GM18867 (cell line): ENCODE measurements at regions not wholly inside any gene's neighbourhood (a gene's known extent, or its start where the extent isn't known, plus 50 kb on each side); places are given as distances from the start of the nearest gene placed in this dataset.
"Not testable (repeated sequence)": the region's sequence is repeated elsewhere in the genome, so short reads cannot be mapped to it uniquely, and the experiment has no call there.

Source experiments
- ATAC-seq: cut with Tn5 transposase; IDR thresholded peaks from one replicate; pipeline ENCODE4 v1.9.1; 2021; ENCODE audit warnings: mild to moderate bottlenecking, moderate library complexity; ENCODE audit not compliant: unreplicated experiment

- ATAC-seq = no peak
Measured at GRCh38 chr1:189708674-189709073, 769.0 kb downstream of the BRINP3 start.

- ATAC-seq = not testable (repeated sequence)
Measured at GRCh38 chr1:189718147-189718795, 759.4 kb downstream of the BRINP3 start.

GRCh38 chr1:189726806-189727205 lies 750.9 kb downstream of the BRINP3 start:
- ATAC-seq = no peak

- ATAC-seq = no peak
Measured at GRCh38 chr1:189751311-189751710, 726.4 kb downstream of the BRINP3 start.

- ATAC-seq = no peak
Measured at GRCh38 chr1:189752461-189752995, 725.1 kb downstream of the BRINP3 start.

- not testable (repeated sequence) for ATAC-seq
Measured at GRCh38 chr1:189755100-189755499, 722.6 kb downstream of the BRINP3 start.

- ATAC-seq = no peak
Measured at GRCh38 chr1:189764391-189765320, 713.0 kb downstream of the BRINP3 start.

- ATAC-seq = no peak
Measured at GRCh38 chr1:189769448-189769847, 708.2 kb downstream of the BRINP3 start.

- no peak for ATAC-seq
Measured at GRCh38 chr1:189774721-189775287, 702.9 kb downstream of the BRINP3 start.

GRCh38 chr1:189775343-189775742 lies 702.3 kb downstream of the BRINP3 start:
- no peak for ATAC-seq

GRCh38 chr1:189779034-189779433 lies 698.6 kb downstream of the BRINP3 start:
- no peak for ATAC-seq

GRCh38 chr1:189782295-189782694 lies 695.4 kb downstream of the BRINP3 start:
- no peak for ATAC-seq

GRCh38 chr1:189783456-189783855 lies 694.2 kb downstream of the BRINP3 start:
- no peak for ATAC-seq

GRCh38 chr1:189786761-189787160 lies 690.9 kb downstream of the BRINP3 start:
- ATAC-seq = no peak

GRCh38 chr1:189787201-189787600 lies 690.5 kb downstream of the BRINP3 start:
- no peak for ATAC-seq

- no peak for ATAC-seq
Measured at GRCh38 chr1:189790335-189790734, 687.3 kb downstream of the BRINP3 start.

- ATAC-seq = no peak
Measured at GRCh38 chr1:189803364-189803763, 674.3 kb downstream of the BRINP3 start.

- no peak for ATAC-seq
Measured at GRCh38 chr1:189804352-189804751, 673.3 kb downstream of the BRINP3 start.

- ATAC-seq = no peak
Measured at GRCh38 chr1:189805735-189806134, 671.9 kb downstream of the BRINP3 start.

GRCh38 chr1:189810639-189811038 lies 667.0 kb downstream of the BRINP3 start:
- ATAC-seq = not testable (repeated sequence)

GRCh38 chr1:189811960-189812359 lies 665.7 kb downstream of the BRINP3 start:
- ATAC-seq = no peak
